ENCODE measurements at regions not wholly inside any gene's neighbourhood (a gene's known extent, or its start where the extent isn't known, plus 50 kb on each side); places are given as distances from the start of the nearest gene placed in this dataset.

DNA sequence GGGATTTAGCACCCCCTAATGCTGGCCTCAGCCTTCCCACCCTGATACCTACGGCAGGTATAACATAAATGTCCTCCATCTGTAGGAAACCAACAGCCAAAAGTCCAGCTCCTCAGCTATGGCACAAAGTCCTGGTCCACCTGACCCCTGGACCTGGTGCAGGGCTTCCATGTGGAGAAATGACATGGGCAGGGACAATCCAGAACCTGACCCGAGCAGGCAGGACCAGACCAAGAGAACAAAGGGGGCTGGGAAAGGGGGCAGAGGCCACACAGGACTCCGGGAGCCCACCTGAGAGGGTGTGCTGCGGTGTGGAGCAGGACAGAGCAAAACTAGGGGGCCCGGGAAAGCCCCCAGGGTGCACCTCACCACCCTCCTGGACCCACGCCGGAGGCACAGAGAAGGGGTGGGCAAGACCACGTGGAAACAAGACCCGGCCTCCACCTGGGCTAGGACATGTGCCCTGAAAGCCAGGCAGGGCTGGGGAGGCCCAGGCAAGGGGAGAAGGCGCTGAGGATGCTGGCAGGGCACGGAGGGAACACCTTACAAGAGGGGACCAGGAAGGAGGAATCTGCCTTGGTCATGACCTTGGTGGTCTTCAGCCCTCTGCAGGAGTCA lies 368.9 kb downstream of the SHANK2 start:
- H3K36me3 ChIP-seq (ENCODE audit: control insufficient read depth in 2 of 2, insufficient read depth in 2 of 2, low read length in 1 of 2) = no peaks in the 10 kb centered on the region
- no peaks in the 10 kb centered on the region for H3K27me3 ChIP-seq (ENCODE audit: control insufficient read depth in 1 of 2, insufficient read depth in 2 of 2, low read length in 2 of 2)
- H3K9me3 ChIP-seq (ENCODE audit: control insufficient read depth in 2 of 2, insufficient read depth in 1 of 2, low read depth in 1 of 2, low read length in 1 of 2) = no peaks in the 10 kb centered on the region
- no peak overlapping the region for H3K27ac ChIP-seq (ENCODE audit: low read depth in 2 of 2, low read length in 1 of 2)
- WGBS, 2 donors = 86 to 88% methylated on average over 11 of the region's 11 CpGs
- no peak overlapping the region for H3K4me3 ChIP-seq (ENCODE audit: low read depth in 1 of 2, low read length in 2 of 2)
- no peaks in the 10 kb centered on the region for H3K4me1 ChIP-seq (ENCODE audit: control insufficient read depth in 2 of 2, insufficient read depth in 2 of 2, low read length in 1 of 2)

DNA sequence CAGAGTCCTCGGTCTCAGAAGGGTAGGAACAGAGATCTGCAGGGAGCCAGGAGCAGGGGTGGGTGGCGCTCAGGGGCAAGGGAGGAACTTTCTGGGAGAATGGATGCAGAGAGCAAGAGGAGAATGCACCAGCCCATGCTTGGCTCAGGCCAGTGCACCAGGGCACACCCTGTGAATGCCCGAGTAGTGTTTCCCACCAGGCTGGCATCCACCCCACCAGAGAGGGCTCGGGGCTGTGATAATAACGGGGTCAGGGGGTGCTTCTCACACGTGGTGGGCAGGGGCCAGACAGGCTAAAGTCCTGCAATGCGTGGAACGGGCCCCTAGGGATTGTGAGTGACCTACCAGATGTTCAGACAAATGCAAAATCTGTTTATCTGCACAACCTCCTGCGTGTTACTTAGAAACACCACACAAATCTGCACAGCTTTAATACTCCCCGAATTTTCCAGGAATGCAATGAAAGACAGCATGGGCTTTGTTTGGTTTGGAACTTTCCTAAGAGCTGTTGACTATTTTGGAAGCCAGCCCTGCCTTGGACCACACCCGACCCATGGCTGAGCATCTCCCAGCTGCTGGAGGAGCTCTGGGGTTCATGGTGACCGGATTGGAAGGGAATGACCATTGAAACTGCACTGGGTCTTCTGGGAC lies 368.3 kb downstream of the SHANK2 start:
- Histone ChIP-seq H3K4me3 (ENCODE audit: low read depth in 1 of 2, low read length in 2 of 2) (no peak overlapping the region), H3K27me3 (ENCODE audit: control insufficient read depth in 1 of 2, insufficient read depth in 2 of 2, low read length in 2 of 2) (no peaks in the 10 kb centered on the region), H3K36me3 (ENCODE audit: control insufficient read depth in 2 of 2, insufficient read depth in 2 of 2, low read length in 1 of 2) (no peaks in the 10 kb centered on the region), H3K9me3 (ENCODE audit: control insufficient read depth in 2 of 2, insufficient read depth in 1 of 2, low read depth in 1 of 2, low read length in 1 of 2) (peaks cover 0 to 1% of the 10 kb centered on the region in 2 donors), H3K4me1 (ENCODE audit: control insufficient read depth in 2 of 2, insufficient read depth in 2 of 2, low read length in 1 of 2) (no peaks in the 10 kb centered on the region), H3K27ac (ENCODE audit: low read depth in 2 of 2, low read length in 1 of 2) (no peak overlapping the region)
- WGBS, 2 donors = 38 to 47% methylated on average over 12 of the region's 12 CpGs

- Histone ChIP-seq H3K4me1 (ENCODE audit: control insufficient read depth in 2 of 2, insufficient read depth in 2 of 2, low read length in 1 of 2) (no peaks in the 10 kb centered on the region), H3K9me3 (ENCODE audit: control insufficient read depth in 2 of 2, insufficient read depth in 1 of 2, low read depth in 1 of 2, low read length in 1 of 2) (peaks cover 0 to 6% of the 10 kb centered on the region in 2 donors), H3K27me3 (ENCODE audit: control insufficient read depth in 1 of 2, insufficient read depth in 2 of 2, low read length in 2 of 2) (no peaks in the 10 kb centered on the region), H3K36me3 (ENCODE audit: control insufficient read depth in 2 of 2, insufficient read depth in 2 of 2, low read length in 1 of 2) (no peaks in the 10 kb centered on the region), H3K4me3 (ENCODE audit: low read depth in 1 of 2, low read length in 2 of 2) (no peak overlapping the region), H3K27ac (ENCODE audit: low read depth in 2 of 2, low read length in 1 of 2) (no peak overlapping the region)
- WGBS, 2 donors = 78 to 80% methylated on average over 42 of the region's 42 CpGs
Measured at GRCh38 chr11:70885281-70886231, 366.8 kb downstream of the SHANK2 start.

DNA sequence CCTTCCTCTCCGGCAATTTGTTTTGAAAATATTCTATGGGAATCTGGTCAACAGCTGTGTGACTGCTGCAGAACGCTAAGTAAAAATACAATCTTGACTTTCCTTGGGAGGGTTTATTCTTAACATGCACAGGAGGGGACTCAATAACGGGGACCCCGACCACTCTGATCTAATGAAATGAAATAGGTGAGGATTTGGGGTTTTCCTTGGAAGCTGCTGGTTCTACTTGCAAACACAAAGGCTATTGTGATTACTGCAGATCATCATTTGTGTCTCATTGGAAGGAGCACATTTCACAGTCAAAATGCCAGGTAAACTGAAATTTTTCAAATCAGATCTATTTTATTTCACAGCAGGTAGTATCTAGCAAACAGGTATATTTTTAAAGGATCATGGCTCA lies 366.1 kb downstream of the SHANK2 start:
- WGBS, 2 donors = 72 to 87% methylated on average over 4 of the region's 4 CpGs
- Histone ChIP-seq H3K36me3 (ENCODE audit: control insufficient read depth in 2 of 2, insufficient read depth in 2 of 2, low read length in 1 of 2) (no peaks in the 10 kb centered on the region), H3K27me3 (ENCODE audit: control insufficient read depth in 1 of 2, insufficient read depth in 2 of 2, low read length in 2 of 2) (no peaks in the 10 kb centered on the region), H3K27ac (ENCODE audit: low read depth in 2 of 2, low read length in 1 of 2) (no peak overlapping the region), H3K9me3 (ENCODE audit: control insufficient read depth in 2 of 2, insufficient read depth in 1 of 2, low read depth in 1 of 2, low read length in 1 of 2) (peaks cover 0 to 6% of the 10 kb centered on the region in 2 donors), H3K4me1 (ENCODE audit: control insufficient read depth in 2 of 2, insufficient read depth in 2 of 2, low read length in 1 of 2) (no peaks in the 10 kb centered on the region), H3K4me3 (ENCODE audit: low read depth in 1 of 2, low read length in 2 of 2) (no peak overlapping the region)

DNA sequence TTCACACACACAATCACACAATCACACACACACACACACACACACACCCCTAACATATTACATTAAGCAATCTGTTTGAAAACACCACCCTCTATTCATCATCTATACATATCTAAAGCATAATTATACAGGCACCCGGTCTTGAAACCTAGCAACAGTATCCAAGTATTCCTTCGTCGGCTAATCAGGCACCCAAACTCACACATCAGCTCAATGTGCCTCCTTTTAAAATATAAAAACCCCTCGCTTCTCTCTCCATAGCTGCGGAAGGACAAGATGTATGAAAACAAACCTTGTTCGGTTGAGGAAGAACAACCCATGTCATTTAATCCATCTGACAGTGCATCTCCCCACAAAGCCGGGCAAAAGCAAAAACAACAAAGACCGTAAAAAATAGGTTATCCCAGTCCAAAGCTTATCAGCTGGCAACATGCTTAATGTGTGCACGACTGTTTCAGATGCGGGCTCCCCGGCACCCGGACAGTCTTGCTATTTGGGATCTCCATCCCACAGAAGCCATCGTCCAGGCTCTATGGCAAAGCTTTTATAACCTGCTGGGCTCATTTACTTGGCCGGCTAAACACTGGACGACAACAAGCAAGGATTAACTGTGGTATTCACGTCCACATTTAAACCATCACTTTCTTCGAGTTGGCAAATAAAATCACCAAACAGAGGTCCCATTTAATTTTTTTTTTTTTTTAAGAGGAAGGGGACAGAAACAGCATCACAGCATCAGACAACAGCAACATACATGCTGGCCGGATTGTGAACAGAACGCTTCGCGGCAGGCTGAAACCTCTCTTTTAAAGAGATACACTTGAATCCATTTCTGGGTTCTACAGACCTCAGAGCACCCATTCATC lies 365.5 kb downstream of the SHANK2 start:
- H3K36me3 ChIP-seq (ENCODE audit: control insufficient read depth in 2 of 2, insufficient read depth in 2 of 2, low read length in 1 of 2) = no peaks in the 10 kb centered on the region
- no peaks in the 10 kb centered on the region for H3K27me3 ChIP-seq (ENCODE audit: control insufficient read depth in 1 of 2, insufficient read depth in 2 of 2, low read length in 2 of 2)
- WGBS, 2 donors = 77 to 82% methylated on average over 21 of the region's 21 CpGs
- H3K9me3 ChIP-seq (ENCODE audit: control insufficient read depth in 2 of 2, insufficient read depth in 1 of 2, low read depth in 1 of 2, low read length in 1 of 2) = peaks cover 0 to 6% of the 10 kb centered on the region in 2 donors
- H3K27ac ChIP-seq (ENCODE audit: low read depth in 2 of 2, low read length in 1 of 2) = no peak overlapping the region
- H3K4me3 ChIP-seq (ENCODE audit: low read depth in 1 of 2, low read length in 2 of 2) = no peak overlapping the region
- H3K4me1 ChIP-seq (ENCODE audit: control insufficient read depth in 2 of 2, insufficient read depth in 2 of 2, low read length in 1 of 2) = no peaks in the 10 kb centered on the region

DNA sequence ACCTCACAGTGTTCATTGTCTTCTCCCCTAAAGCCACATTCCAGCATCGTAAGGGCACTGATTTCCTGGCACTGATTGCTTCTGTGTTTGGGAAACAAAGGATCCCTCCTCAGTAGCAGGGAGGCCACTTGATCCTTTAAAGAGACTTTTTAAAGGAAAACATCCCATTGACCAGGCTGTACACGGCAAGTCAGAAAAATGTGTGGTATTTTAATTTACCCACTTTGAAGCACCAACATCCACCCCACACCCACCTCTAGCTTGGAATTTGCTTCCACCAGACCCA lies 364.9 kb downstream of the SHANK2 start:
- WGBS, 2 donors = 49 to 56% methylated on average over 2 of the region's 2 CpGs
- H3K9me3 ChIP-seq (ENCODE audit: control insufficient read depth in 2 of 2, insufficient read depth in 1 of 2, low read depth in 1 of 2, low read length in 1 of 2) = peaks cover 0 to 6% of the 10 kb centered on the region in 2 donors

GRCh38 chr11:70888061-70888460 lies 364.3 kb downstream of the SHANK2 start:
- WGBS, 2 donors = 82 to 85% methylated on average over 6 of the region's 6 CpGs
- Histone ChIP-seq H3K27ac (ENCODE audit: low read depth in 2 of 2, low read length in 1 of 2) (no peak overlapping the region), H3K36me3 (ENCODE audit: control insufficient read depth in 2 of 2, insufficient read depth in 2 of 2, low read length in 1 of 2) (no peaks in the 10 kb centered on the region), H3K27me3 (ENCODE audit: control insufficient read depth in 1 of 2, insufficient read depth in 2 of 2, low read length in 2 of 2) (no peaks in the 10 kb centered on the region), H3K4me1 (ENCODE audit: control insufficient read depth in 2 of 2, insufficient read depth in 2 of 2, low read length in 1 of 2) (no peaks in the 10 kb centered on the region), H3K4me3 (ENCODE audit: low read depth in 1 of 2, low read length in 2 of 2) (no peak overlapping the region), H3K9me3 (ENCODE audit: control insufficient read depth in 2 of 2, insufficient read depth in 1 of 2, low read depth in 1 of 2, low read length in 1 of 2) (peaks cover 0 to 6% of the 10 kb centered on the region in 2 donors)

More for the DNA sequence above, 364.9 kb downstream of the SHANK2 start:
- Histone ChIP-seq H3K27ac (ENCODE audit: low read depth in 2 of 2, low read length in 1 of 2) (no peak overlapping the region), H3K36me3 (ENCODE audit: control insufficient read depth in 2 of 2, insufficient read depth in 2 of 2, low read length in 1 of 2) (no peaks in the 10 kb centered on the region), H3K27me3 (ENCODE audit: control insufficient read depth in 1 of 2, insufficient read depth in 2 of 2, low read length in 2 of 2) (no peaks in the 10 kb centered on the region), H3K4me1 (ENCODE audit: control insufficient read depth in 2 of 2, insufficient read depth in 2 of 2, low read length in 1 of 2) (no peaks in the 10 kb centered on the region), H3K4me3 (ENCODE audit: low read depth in 1 of 2, low read length in 2 of 2) (no peak overlapping the region)

- Histone ChIP-seq H3K27me3 (ENCODE audit: control insufficient read depth in 1 of 2, insufficient read depth in 2 of 2, low read length in 2 of 2) (no peaks in the 10 kb centered on the region), H3K36me3 (ENCODE audit: control insufficient read depth in 2 of 2, insufficient read depth in 2 of 2, low read length in 1 of 2) (no peaks in the 10 kb centered on the region), H3K4me3 (ENCODE audit: low read depth in 1 of 2, low read length in 2 of 2) (no peak overlapping the region), H3K9me3 (ENCODE audit: control insufficient read depth in 2 of 2, insufficient read depth in 1 of 2, low read depth in 1 of 2, low read length in 1 of 2) (peaks cover 0 to 6% of the 10 kb centered on the region in 2 donors), H3K27ac (ENCODE audit: low read depth in 2 of 2, low read length in 1 of 2) (no peak overlapping the region), H3K4me1 (ENCODE audit: control insufficient read depth in 2 of 2, insufficient read depth in 2 of 2, low read length in 1 of 2) (no peaks in the 10 kb centered on the region)
- WGBS, 2 donors = 84 to 89% methylated on average over 13 of the region's 13 CpGs
Measured at GRCh38 chr11:70889411-70889810, 363.0 kb downstream of the SHANK2 start.

DNA sequence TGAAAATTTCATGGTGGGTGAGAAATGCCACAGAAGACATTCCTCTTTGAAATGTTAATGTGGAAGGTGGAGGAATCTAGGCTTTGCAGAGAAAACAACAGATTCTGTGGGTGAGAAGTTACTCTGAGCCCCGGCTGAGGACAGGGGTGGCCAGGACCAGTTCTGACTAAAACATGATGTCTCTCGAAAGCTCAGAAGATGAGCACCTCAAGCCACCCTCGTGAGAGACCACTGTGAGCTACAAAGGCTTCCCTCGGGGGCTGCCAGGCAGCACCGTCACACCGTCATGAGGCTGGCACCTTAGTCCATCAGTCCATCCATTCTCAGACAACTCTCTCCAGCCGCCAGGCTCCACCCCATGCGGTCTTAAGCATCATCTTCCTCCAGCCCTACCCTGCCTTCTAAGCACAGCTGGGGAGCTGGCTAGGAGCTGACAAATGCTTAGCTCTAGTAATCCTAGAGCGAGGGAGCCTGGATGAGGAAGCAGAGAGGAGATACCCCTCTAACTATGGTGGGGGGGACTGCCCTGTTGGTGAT lies 360.5 kb downstream of the SHANK2 start:
- Histone ChIP-seq H3K27ac (ENCODE audit: low read depth in 2 of 2, low read length in 1 of 2) (no peak overlapping the region), H3K36me3 (ENCODE audit: control insufficient read depth in 2 of 2, insufficient read depth in 2 of 2, low read length in 1 of 2) (no peaks in the 10 kb centered on the region), H3K9me3 (ENCODE audit: control insufficient read depth in 2 of 2, insufficient read depth in 1 of 2, low read depth in 1 of 2, low read length in 1 of 2) (peaks cover 0 to 6% of the 10 kb centered on the region in 2 donors), H3K27me3 (ENCODE audit: control insufficient read depth in 1 of 2, insufficient read depth in 2 of 2, low read length in 2 of 2) (no peaks in the 10 kb centered on the region), H3K4me1 (ENCODE audit: control insufficient read depth in 2 of 2, insufficient read depth in 2 of 2, low read length in 1 of 2) (no peaks in the 10 kb centered on the region), H3K4me3 (ENCODE audit: low read depth in 1 of 2, low read length in 2 of 2) (no peak overlapping the region)
- WGBS, 2 donors = 75 to 82% methylated on average over 9 of the region's 9 CpGs

Data from esophagus (tissue), 2 donors.